Mesenteric fat pad (tissue), 1 donor: ENCODE measurements at regions not wholly inside any gene's neighbourhood (a gene's known extent, or its start where the extent isn't known, plus 50 kb on each side); places are given as distances from the start of the nearest gene placed in this dataset.
A peak's percentile ranks its signal among the peaks of the same experiment; 100 is the strongest.

ENCODE experiments used
- DNase-seq: peaks from one replicate; pipeline ENCODE4 v3.0.0-alpha.2; 2020; ENCODE audit warnings: low spot score
- donor health status: DM: yes; HTN: yes; CAD: no.

DNA sequence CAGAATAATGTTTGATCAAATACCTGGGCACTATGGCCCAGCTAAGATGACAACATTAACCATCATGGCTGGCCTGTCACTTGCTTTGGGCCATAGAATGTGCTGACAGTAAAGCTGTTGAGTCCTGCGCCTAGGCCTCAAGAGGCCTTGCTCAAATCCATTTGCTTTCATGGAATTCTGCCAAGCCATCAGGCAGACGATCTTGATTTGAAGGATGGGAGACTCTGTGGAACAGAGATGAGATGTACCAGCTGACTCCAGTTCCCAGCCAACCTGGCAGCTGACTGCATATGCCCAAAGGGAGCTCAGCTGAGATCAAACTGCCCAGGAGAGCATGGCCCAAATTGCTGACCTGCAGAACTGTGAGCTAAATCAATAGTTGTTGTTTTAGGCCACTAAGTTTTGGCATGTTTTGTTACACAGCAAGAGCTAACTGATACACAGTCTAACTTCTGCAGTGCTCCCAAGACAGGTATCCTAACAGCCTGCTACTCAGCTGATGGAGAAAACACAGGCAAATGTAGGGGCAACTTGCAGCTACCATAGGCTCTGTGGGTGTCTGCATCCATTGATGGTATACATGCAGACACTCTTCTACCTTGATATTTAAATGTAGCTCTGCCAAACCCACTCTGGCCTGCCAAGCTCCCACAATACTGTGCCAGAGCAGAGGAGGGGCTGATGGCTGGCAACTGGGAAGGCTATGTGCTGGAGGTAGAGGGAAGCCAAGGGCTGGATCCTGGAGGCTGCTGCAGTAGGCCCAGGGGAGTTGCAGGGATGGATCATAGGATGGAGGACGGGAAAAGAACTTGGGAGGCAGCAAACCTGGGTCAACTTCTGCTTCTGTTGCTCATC, 55.2 kb upstream of the RNF24 start:
- DNase-seq = no peak

DNA sequence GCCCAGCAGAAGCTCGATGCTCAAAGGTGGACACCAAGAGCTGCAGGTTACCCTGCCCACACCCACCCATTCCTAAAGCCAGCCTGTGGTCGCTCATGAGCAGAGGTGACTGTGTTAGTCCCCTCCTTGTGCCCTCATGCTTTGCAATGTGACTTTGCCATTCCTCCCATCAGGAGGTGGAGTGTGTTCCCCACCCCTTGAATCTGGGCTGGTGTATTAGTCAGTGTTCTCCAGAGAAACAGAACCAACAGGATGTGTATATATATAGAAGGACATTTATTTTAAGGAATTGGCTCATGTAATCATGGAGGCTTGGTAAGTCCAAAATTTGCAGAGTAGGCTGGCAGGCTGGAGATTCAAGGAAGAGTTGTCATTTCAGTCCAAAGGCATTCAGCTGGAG, 54.4 kb upstream of the RNF24 start:
- no peak for DNase-seq

DNA sequence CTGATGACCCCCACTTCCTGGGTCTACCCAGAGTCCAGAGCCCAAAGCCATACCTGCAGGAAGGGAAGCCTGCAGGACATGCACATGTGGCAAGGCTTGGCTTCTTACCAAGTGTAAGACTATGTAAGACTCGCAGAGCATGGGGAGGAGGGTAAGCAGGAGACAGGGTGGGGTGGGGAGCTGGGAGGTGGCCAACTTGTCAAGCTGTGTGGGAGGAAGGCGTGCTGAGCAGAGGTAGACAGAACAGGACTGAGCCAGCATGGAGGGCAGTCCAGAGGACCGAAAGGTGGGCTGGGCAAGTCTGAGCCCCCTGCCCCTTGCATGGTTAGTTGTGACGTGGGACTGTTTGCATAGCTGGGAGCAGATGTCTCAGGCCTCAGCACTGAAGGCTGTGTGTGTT, 53.4 kb upstream of the RNF24 start:
- peak; percentile 43 for DNase-seq

DNA sequence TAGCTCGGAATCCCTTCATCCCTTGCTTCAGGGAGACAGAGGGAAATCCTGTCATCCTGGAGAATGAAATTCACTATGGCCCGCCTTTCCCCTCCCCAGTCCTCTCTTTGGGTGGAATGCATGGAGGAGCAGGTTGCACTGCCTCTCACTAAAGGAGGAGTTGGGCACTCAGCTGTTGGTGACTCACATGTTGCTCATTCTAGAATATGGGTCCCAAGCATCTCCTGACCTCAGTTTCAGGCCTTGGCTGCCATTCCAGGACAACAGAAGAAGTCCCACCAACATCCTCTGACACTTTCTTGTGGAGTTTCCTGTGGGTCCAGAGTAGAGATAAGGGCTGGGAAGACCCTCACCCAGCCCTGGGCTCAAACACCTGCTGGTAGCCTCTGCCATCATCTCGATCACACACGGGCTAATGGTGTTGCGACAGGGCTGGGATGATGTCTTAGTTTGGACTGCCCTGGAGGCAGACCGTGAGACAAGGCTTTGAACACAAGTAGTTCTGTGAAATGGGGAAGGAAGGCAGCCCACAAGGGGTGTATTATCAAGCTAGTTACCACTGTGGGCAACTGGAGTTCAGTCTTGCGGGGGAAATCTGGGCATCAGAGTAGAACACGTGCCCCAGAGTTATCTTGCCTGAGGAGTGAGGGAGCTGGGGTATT, 52.4 kb upstream of the RNF24 start:
- DNase-seq = peak; percentile 76

DNA sequence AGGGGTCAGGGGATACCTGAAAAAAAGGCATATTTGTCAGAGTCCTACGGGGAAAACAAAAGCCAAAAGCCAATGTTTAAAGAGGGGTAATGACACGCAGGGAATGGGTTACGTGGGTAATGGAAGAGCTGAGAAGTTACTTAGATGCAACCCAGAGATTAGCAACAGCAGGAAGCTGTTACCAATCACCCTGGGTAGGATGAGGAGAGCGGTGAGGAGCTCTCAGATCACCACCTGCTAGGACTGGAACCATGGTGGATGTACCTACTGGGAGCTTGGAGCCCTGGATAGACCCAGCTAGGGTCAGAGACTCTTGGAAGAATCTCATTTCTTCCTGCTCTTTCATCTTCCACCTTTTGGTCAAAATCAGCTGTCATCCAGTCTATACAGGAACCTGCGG, 51.2 kb upstream of the RNF24 start:
- DNase-seq = peak; percentile 16

DNA sequence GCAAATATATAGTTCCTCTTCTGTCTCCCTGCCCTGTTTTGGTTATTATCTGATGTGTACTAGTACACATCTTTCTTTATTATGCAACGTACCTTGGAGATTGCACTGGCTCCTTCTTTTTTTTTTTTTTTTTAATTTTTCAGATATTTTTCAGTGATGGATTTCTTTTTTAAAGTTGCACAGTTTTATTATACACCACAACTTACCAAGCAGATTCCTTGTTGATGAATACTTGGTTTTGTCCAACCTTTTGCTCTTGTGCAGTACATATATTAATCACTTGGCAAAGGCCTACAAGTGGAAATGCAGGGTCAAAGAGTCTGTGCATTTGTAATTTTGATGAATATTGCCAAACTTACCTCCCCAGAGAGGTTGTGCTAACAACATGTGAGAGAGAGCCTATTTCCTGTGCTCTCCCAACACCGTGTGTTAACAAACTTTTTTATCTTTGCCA, 50.1 kb upstream of the RNF24 start:
- no peak for DNase-seq
